ENCODE measurements at regions not wholly inside any gene's neighbourhood (a gene's known extent, or its start where the extent isn't known, plus 50 kb on each side); places are given as distances from the start of the nearest gene placed in this dataset.

- H3K27ac ChIP-seq (ENCODE audit: low read depth), result no peak overlapping the region
- TF ChIP-seq CREB1 (CRISPR knock-in tag; IDR thresholded peaks at IDR 0.05; ENCODE audit: low read depth), result no peak
- no peaks in the 10 kb centered on the region for H3K36me3 ChIP-seq (ENCODE audit: insufficient read depth)
- Mint-ChIP-seq H3K36me3 (ENCODE audit: low read depth) (no peaks in the 10 kb centered on the region), H3K27me3 (ENCODE audit: insufficient read depth, low read depth, poor library complexity) (peaks cover 2% of the 10 kb centered on the region), H3K4me3 (no peak overlapping the region), H3K9me3 (no peaks in the 10 kb centered on the region), H3K27ac (no peak overlapping the region), H3K4me1 (no peaks in the 10 kb centered on the region)
- ATAC-seq (no peak), DNase-seq (ENCODE audit: low spot score) (no peak)
- H3K4me2 ChIP-seq, result no peak overlapping the region
- no peaks in the 10 kb centered on the region for H3K27me3 ChIP-seq (ENCODE audit: insufficient read depth)
- no peaks in the 10 kb centered on the region for H4K20me1 ChIP-seq (replicated peaks; ENCODE audit: insufficient read depth)
- no peak overlapping the region for H2AFZ ChIP-seq
- H3F3A ChIP-seq (replicated peaks; ENCODE audit: low read depth), result no peaks in the 10 kb centered on the region
- no peaks in the 10 kb centered on the region for H3K79me2 ChIP-seq (replicated peaks; ENCODE audit: insufficient read depth)
- no peaks in the 10 kb centered on the region for H3K4me1 ChIP-seq (ENCODE audit: insufficient read depth)
- no peak overlapping the region for H3K4me3 ChIP-seq
- peaks cover 7% of the 10 kb centered on the region; the same call in 1 of the 2 replicates for H3K9me2 ChIP-seq (ENCODE audit: insufficient read depth)
Observed at GRCh38 chr2:67576226-67576625, 179.1 kb downstream of the ETAA1 start.

DNA sequence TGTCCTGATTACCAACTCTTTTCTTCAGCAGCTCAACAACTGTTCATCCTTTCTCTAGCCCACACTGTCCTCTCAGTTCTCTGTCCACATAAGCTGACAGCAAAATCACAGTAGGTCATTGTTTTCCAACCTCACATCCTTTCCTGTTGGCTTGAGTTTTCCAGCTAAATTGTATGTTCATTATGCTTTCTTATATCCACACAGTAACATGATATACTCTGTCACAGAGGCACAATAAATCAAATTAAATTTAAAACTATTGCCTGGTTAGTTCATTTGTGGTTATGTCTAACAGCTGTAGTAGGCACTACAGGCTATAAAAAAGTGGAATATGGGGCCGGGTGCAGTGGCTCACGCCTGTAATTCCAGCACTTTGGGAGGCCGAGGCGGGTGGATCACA, 179.9 kb downstream of the ETAA1 start:
- Histone ChIP-seq H3K79me2 (replicated peaks; ENCODE audit: insufficient read depth) (no peaks in the 10 kb centered on the region), H3K4me3 (no peak overlapping the region), H3K4me2 (no peak overlapping the region), H2AFZ (no peak overlapping the region), H4K20me1 (replicated peaks; ENCODE audit: insufficient read depth) (no peaks in the 10 kb centered on the region), H3K27ac (ENCODE audit: low read depth) (no peak overlapping the region), H3K4me1 (ENCODE audit: insufficient read depth) (no peaks in the 10 kb centered on the region), H3F3A (replicated peaks; ENCODE audit: low read depth) (no peaks in the 10 kb centered on the region), H3K27me3 (ENCODE audit: insufficient read depth) (no peaks in the 10 kb centered on the region), H3K9me2 (ENCODE audit: insufficient read depth) (peaks cover 7% of the 10 kb centered on the region; the same call in 1 of the 2 replicates), H3K36me3 (ENCODE audit: insufficient read depth) (no peaks in the 10 kb centered on the region)
- ATAC-seq (no peak), DNase-seq (ENCODE audit: low spot score) (no peak)
- peaks cover 4% of the 10 kb centered on the region; the same call in 1 of the 3 replicates for H3K36me3 Mint-ChIP-seq (ENCODE audit: low read depth)
- H3K27ac Mint-ChIP-seq, result no peak overlapping the region
- H3K27me3 Mint-ChIP-seq (ENCODE audit: insufficient read depth, low read depth, poor library complexity), result peaks cover 2% of the 10 kb centered on the region
- H3K4me1 Mint-ChIP-seq, result no peaks in the 10 kb centered on the region
- H3K9me3 Mint-ChIP-seq, result peaks cover 2% of the 10 kb centered on the region; the same call in 2 of the 3 replicates
- no peak overlapping the region for H3K4me3 Mint-ChIP-seq
- no peak for TF ChIP-seq ETS1 (IDR thresholded peaks at IDR 0.05)
- TF ChIP-seq EZH2 (IDR thresholded peaks at IDR 0.05; ENCODE audit: low read depth, unreplicated experiment), result no peak
- no peak for TF ChIP-seq ZNF331 (CRISPR knock-in tag; IDR thresholded peaks at IDR 0.05; ENCODE audit: low read depth)
- TF ChIP-seq, protein P1, sequence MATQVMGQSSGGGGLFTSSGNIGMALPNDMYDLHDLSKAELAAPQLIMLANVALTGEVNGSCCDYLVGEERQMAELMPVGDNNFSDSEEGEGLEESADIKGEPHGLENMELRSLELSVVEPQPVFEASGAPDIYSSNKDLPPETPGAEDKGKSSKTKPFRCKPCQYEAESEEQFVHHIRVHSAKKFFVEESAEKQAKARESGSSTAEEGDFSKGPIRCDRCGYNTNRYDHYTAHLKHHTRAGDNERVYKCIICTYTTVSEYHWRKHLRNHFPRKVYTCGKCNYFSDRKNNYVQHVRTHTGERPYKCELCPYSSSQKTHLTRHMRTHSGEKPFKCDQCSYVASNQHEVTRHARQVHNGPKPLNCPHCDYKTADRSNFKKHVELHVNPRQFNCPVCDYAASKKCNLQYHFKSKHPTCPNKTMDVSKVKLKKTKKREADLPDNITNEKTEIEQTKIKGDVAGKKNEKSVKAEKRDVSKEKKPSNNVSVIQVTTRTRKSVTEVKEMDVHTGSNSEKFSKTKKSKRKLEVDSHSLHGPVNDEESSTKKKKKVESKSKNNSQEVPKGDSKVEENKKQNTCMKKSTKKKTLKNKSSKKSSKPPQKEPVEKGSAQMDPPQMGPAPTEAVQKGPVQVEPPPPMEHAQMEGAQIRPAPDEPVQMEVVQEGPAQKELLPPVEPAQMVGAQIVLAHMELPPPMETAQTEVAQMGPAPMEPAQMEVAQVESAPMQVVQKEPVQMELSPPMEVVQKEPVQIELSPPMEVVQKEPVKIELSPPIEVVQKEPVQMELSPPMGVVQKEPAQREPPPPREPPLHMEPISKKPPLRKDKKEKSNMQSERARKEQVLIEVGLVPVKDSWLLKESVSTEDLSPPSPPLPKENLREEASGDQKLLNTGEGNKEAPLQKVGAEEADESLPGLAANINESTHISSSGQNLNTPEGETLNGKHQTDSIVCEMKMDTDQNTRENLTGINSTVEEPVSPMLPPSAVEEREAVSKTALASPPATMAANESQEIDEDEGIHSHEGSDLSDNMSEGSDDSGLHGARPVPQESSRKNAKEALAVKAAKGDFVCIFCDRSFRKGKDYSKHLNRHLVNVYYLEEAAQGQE (IDR thresholded peaks at IDR 0.05; ENCODE audit: unreplicated experiment), result no peak
- no peak for TF ChIP-seq ZNF114 (CRISPR knock-in tag; IDR thresholded peaks at IDR 0.05)
- no peak for TF ChIP-seq POLR2AphosphoS5 (IDR thresholded peaks at IDR 0.05; ENCODE audit: low read depth)
- no peak for TF ChIP-seq NANOG (IDR thresholded peaks at IDR 0.05; ENCODE audit: borderline replicate concordance)
- TF ChIP-seq EZH2phosphoT487 (IDR thresholded peaks at IDR 0.05; ENCODE audit: unreplicated experiment), result no peak
- TF ChIP-seq STAT1 (IDR thresholded peaks at IDR 0.05; ENCODE audit: unreplicated experiment), result no peak
- TF ChIP-seq CREB1 (CRISPR knock-in tag; IDR thresholded peaks at IDR 0.05; ENCODE audit: low read depth), result no peak
- TF ChIP-seq, protein P2, sequence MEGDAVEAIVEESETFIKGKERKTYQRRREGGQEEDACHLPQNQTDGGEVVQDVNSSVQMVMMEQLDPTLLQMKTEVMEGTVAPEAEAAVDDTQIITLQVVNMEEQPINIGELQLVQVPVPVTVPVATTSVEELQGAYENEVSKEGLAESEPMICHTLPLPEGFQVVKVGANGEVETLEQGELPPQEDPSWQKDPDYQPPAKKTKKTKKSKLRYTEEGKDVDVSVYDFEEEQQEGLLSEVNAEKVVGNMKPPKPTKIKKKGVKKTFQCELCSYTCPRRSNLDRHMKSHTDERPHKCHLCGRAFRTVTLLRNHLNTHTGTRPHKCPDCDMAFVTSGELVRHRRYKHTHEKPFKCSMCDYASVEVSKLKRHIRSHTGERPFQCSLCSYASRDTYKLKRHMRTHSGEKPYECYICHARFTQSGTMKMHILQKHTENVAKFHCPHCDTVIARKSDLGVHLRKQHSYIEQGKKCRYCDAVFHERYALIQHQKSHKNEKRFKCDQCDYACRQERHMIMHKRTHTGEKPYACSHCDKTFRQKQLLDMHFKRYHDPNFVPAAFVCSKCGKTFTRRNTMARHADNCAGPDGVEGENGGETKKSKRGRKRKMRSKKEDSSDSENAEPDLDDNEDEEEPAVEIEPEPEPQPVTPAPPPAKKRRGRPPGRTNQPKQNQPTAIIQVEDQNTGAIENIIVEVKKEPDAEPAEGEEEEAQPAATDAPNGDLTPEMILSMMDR (conservative IDR thresholded peaks at IDR 0.05; ENCODE audit: low read depth in 2 of 2), result no peak
